NT2/D1 (cell line): ENCODE measurements at regions not wholly inside any gene's neighbourhood (a gene's known extent, or its start where the extent isn't known, plus 50 kb on each side); places are given as distances from the start of the nearest gene placed in this dataset.

Experiments
- SUZ12 ChIP-seq: IDR thresholded peaks from 2 replicates; pipeline ENCODE4 v1.6.1; 2011; ENCODE audit not compliant: insufficient read length, insufficient read depth; ENCODE audit errors: extremely low read depth
- YY1 ChIP-seq: IDR thresholded peaks from 2 replicates; pipeline ENCODE4 v1.6.1; 2011; ENCODE audit not compliant: insufficient read length, insufficient read depth
- ZNF274 ChIP-seq: IDR thresholded peaks from 2 replicates; pipeline ENCODE4 v1.6.1; 2011; ENCODE audit warnings: mild to moderate bottlenecking, low read depth, low read length

GRCh38 chr1:188432427-188432826, 1603.7 kb downstream of the PLA2G4A start:
- TF ChIP-seq SUZ12 (no peak), YY1 (no peak), ZNF274 (no peak)
